T-helper 2 cell treated with Interferon-gamma antibody and Interleukin-4, amounts not matched to agents 100 ng/mL and 5 ng/mL, for 36 hours (primary cell): ENCODE measurements at regions not wholly inside any gene's neighbourhood (a gene's known extent, or its start where the extent isn't known, plus 50 kb on each side); places are given as distances from the start of the nearest gene placed in this dataset.

Experiments
- intact Hi-C: fragments of 100-400 bp; cut with micrococcal nuclease; formaldehyde crosslinking; loops from one replicate; pipeline ENCODE4 v1.15.1; 2023

GRCh38 chr10:130809181-130809580 is 502.3 kb downstream of the TCERG1L start:
- intact Hi-C loops: no loop called here

GRCh38 chr10:130809761-130810515 is 501.6 kb downstream of the TCERG1L start:
- intact Hi-C loops: no loop called here

DNA sequence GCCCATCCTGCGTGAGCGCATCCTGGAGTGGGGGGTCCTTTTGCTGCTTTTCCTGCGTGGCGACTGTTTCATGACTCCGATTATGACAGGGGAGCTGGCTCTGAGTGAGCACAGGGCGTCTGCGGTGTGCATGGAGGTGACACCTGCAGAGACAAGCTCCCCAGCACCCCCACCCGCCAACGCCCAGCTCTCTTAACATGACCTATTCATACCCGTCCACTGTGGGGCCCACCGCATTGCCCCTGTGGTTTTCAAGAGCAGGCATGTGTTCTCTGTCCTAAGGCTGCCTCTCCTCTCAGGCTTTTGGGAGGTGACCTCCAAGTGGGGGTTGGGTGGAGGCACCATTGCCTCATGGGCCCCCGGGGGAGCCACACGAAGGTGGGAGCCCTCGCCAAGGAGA is 500.7 kb downstream of the TCERG1L start:
- intact Hi-C loops: no loop called here

- intact Hi-C loops: no loop called here
Measured at GRCh38 chr10:130812381-130813148, 499.0 kb downstream of the TCERG1L start.

GRCh38 chr10:130814610-130815009 is 496.9 kb downstream of the TCERG1L start:
- intact Hi-C loops: no loop called here

DNA sequence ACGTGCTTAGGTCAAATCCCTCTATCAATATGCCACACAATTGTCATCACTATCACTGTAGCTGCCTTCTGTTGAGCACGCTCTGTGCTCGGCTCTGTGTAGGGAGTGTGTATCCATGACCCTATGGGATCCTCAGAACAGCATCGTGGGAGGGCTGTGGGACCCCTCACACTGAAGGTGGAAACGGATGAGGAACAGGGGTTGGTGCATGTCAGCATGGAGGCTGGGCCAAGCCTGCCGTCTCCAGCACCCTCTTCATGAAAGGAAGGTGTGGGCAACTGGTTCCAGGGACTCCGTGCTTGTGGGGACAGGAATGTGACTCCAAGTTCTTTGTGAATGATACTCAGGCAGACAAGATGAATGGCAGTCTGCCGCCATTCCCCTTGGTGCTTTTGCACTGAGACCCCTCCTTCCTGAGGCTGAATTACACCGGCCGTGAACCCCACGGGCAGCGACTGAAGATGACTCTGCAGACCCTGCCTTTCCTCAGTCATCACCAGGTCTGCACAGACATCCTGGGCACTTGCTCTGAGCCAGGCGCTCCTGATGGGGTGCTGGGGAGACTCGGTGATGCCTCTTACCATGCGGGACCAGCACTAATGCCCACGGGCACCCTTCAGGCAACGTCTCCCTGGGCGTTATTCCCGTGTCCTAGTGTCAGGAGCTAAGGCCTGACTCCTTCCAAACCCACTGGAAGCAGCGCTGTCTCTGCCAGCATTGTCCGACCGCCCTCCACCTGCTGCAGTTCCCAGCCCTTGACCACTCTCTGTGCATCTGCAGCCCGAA is 495.2 kb downstream of the TCERG1L start:
- intact Hi-C loops: no loop called here

GRCh38 chr10:130817046-130817624 is 494.4 kb downstream of the TCERG1L start:
- intact Hi-C loops: no loop called here

- intact Hi-C loops: no loop called here
Measured at GRCh38 chr10:130817674-130818073, 493.8 kb downstream of the TCERG1L start.

GRCh38 chr10:130820880-130821482 is 490.5 kb downstream of the TCERG1L start:
- intact Hi-C loops: no loop called here

- intact Hi-C loops: no loop called here
Measured at GRCh38 chr10:130824230-130825014, 487.1 kb downstream of the TCERG1L start.

DNA sequence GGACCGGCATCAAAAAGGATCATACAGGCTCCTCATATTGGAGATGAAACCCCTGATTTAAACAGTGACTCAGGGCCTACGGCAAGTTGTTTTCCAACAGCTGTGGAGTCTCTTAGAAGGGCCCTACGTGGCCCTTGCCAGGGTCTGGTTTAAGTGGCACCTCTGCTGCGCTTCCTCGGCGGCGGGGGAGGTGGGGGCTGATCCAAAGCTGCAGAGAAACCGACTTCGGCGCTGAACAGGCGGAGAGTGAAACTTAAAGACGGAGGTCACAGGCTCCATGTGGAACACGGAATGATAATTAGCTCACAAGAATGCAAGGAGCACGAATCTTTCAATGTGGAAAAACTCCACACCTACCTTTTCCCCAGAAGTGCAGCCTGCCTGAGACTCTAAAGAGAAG is 477.9 kb downstream of the TCERG1L start:
- intact Hi-C loops: no loop called here

DNA sequence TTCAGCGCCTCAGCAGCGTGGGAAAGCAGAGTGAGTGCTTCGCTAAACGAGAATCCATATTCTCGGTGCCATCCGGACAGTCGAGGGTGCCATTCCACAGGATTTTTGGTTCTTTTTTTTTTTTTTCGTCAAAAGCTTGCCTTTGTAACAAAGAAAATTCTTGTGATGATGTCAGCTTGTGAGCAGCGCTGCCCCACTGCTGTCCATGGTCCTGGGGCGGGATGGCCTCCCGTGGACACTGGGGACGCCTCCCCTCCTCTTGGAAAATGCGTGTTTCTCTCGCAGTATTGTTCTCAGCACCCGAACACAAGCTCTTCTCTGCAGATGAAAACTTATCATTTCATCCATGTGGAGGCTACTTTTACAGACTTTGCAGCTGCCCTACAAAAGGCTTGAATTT is 477.4 kb downstream of the TCERG1L start:
- intact Hi-C loops: no loop called here

GRCh38 chr10:130834573-130834972 is 476.9 kb downstream of the TCERG1L start:
- intact Hi-C loops: no loop called here

- intact Hi-C loops: no loop called here
Measured at GRCh38 chr10:130835068-130835467, 476.5 kb downstream of the TCERG1L start.

DNA sequence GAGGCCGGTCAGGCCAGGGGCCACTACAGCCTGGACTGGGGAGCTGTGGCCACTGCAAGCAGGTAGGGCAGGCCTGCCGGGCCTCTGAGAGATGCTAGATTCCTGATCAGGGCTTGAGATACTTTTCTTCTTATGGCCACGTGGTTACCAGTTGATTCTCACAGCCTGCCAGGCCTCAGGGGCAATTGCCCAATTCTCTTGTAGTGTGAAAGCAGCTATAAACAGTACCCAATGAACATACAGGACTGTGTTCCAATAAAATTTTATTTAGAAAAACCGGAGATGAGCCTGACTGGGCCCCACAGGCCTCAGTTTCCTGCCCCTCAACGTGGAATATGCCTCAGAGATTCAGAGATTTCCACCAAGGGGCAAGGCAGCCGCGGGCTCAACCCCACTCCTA is 475.2 kb downstream of the TCERG1L start:
- intact Hi-C loops: no loop called here

DNA sequence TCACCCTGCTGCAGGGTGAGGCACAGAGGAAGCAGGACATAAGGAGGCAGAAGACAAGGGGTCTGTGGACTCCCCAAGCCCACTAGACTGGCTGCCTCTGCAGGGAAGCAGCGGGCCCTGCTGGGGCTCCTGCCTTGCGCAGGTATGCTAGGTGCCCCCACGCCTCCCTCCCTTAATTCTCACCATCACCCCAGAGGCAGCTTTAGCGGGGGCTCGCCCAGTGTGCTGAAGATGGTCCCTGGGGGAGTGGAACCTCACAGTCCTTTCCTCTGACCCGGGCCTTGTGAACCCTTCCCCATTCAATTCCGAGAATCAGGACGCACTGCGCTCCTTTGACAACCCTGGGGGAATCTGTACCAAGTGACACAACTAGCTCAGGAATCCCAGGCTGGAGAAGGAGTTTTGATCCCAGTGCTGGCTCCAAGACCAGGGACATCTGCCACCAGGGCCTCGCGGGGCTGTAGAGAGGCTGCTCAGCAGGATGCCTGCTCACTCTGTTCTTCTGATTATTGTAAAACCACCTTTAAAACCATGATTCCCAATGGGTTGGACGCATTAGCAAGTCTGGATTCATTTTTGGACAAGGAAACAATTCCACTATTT is 468.4 kb downstream of the TCERG1L start:
- intact Hi-C loops: no loop called here

GRCh38 chr10:130844310-130844709 is 467.2 kb downstream of the TCERG1L start:
- intact Hi-C loops: no loop called here

DNA sequence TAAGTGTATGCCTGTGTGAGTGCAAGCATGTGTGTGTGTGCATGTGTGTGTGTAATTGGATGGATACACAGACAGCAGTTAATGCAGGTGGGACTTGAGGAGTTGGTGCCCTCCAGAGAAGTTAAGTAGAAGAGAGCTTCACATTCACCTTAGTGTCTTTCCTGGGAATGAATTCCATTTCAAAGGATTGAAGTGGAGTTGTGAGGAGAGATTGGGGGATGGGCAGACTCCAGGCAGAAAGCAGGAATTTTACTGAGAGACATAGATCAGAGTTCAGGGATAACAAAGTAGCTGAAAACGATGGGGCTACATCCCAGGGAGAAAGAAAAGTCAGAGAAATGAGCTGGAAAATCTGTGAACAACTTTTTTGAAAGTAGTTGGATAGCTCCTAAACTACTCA is 464.4 kb downstream of the TCERG1L start:
- intact Hi-C loops: no loop called here

- intact Hi-C loops: no loop called here
Measured at GRCh38 chr10:130848855-130849254, 462.7 kb downstream of the TCERG1L start.

DNA sequence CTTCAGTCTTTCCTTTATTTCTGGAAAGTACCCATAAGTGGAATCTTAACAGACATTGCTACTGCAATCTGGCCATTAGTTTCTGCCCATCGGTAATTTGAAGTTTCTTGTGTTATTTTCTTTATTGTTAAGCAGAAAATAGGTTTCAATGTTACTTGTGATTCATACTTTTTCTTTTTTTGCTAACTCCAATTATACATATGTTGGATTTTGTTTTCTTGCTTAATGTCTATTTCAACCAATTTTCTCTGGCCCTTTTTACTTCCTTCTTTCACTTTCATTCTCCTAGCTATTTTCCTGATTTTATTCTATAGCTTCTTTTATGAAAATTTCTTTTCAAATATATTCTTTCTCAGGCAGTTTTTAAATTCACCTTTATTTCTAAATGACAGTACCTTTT is 457.4 kb downstream of the TCERG1L start:
- intact Hi-C loops: no loop called here
